ENCODE measurements at regions not wholly inside any gene's neighbourhood (a gene's known extent, or its start where the extent isn't known, plus 50 kb on each side); places are given as distances from the start of the nearest gene placed in this dataset.

DNA sequence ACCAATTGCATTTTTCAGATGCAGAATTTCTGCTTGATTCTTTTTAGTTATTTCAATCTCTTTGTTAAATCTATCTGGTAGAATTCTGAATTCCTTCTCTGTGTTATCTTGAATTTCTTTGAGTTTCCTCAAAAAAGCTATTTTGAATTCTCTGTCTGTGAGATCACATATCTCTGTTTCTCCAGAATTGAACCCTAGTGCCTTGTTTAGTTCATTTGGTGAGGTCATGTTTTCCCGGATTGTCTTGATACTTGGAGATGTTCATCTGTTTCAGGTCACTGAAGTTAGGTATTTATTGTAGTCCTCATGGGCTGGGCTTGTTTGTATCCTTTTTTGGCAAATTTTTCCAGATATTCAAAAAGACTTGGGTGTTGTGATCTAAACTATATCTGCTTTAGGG is 202.9 kb upstream of the SERP2 start:
- TF ChIP-seq, protein P1, sequence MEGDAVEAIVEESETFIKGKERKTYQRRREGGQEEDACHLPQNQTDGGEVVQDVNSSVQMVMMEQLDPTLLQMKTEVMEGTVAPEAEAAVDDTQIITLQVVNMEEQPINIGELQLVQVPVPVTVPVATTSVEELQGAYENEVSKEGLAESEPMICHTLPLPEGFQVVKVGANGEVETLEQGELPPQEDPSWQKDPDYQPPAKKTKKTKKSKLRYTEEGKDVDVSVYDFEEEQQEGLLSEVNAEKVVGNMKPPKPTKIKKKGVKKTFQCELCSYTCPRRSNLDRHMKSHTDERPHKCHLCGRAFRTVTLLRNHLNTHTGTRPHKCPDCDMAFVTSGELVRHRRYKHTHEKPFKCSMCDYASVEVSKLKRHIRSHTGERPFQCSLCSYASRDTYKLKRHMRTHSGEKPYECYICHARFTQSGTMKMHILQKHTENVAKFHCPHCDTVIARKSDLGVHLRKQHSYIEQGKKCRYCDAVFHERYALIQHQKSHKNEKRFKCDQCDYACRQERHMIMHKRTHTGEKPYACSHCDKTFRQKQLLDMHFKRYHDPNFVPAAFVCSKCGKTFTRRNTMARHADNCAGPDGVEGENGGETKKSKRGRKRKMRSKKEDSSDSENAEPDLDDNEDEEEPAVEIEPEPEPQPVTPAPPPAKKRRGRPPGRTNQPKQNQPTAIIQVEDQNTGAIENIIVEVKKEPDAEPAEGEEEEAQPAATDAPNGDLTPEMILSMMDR (IDR thresholded peaks at IDR 0.05): no peak
- no peak for TF ChIP-seq POLR2AphosphoS5 (IDR thresholded peaks at IDR 0.05)
